Heart left ventricle (tissue), 13 donors: ENCODE measurements at regions not wholly inside any gene's neighbourhood (a gene's known extent, or its start where the extent isn't known, plus 50 kb on each side); places are given as distances from the start of the nearest gene placed in this dataset.

ENCODE experiments used
- CTCF ChIP-seq, 12 donors: fragments of 200-600 bp; sonication (generic) in 4 of 12; IDR thresholded peaks; one replicate each; pipeline versions ENCODE4 v1.5.0 to v1.8.0; 2018 to 2022; ENCODE audit warnings: antibody characterized with exemption in 12 of 12, mild to moderate bottlenecking in 5 of 12
- POLR2A ChIP-seq, 2 donors: fragments of 450-650 bp; IDR thresholded peaks; one replicate each; pipeline ENCODE4 v1.6.1; 2017; ENCODE audit warnings: antibody characterized with exemption in 2 of 2, mild to moderate bottlenecking in 2 of 2, moderate library complexity in 2 of 2
- donor health status: ischemic (EF 13 %, LVEDD 7.1; RV severe dilation, severe dysfunction).
- donor health status: DM: no; HTN: yes; CAD: no.
- donor health status: DM: no; HTN: no; CAD: no.
- donor health status: ischemic (EF 25% LVEDD 6.9; RV normal size, moderate dysfunction).
- donor health status: ischemic (EF 25% LVEDD 5.7; RV mildly dilated, moderate dysfunction).
- donor health status: ischemic (EF 35%, LVEDD 5.7; RV mildly dilated, moderate dysfunction).
- donor health status: nonischemic (EF 11% LVEDD 7.7; RV severe dilation, severe dysfunction).
- donor health status: DM: yes; HTN: yes; CAD: no.
- donor health status: PGD.
- donor health status: ischemic (EF 29% LVEDD 5.4; RV normal size, mild dysfunction).
- donor health status: nonischemic (EF 23%, LVEDD 6.1; RV moderate dilation, normal function).

GRCh38 chr9:25397746-25398145 is 280.5 kb downstream of the TUSC1 start:
- TF ChIP-seq POLR2A (IDR thresholded peaks at IDR 0.05) (no peak), CTCF (IDR thresholded peaks at IDR 0.05) (no peak)
